Ovary (tissue), 3 donors: ENCODE measurements at regions not wholly inside any gene's neighbourhood (a gene's known extent, or its start where the extent isn't known, plus 50 kb on each side); places are given as distances from the start of the nearest gene placed in this dataset.

Experiments
- EP300 ChIP-seq: sonication (generic); formaldehyde crosslinking; IDR thresholded peaks from one replicate; pipeline ENCODE4 v1.6.1; 2017; ENCODE audit warnings: antibody characterized with exemption
- POLR2A ChIP-seq: fragments of 450-650 bp; IDR thresholded peaks from one replicate; pipeline ENCODE4 v1.6.1; 2017; ENCODE audit warnings: antibody characterized with exemption, mild to moderate bottlenecking, moderate library complexity
- TF ChIP-seq, protein P1 (sequence below), 3 donors: fragments of 450-650 bp in 2 of 3; fragments of 200-600 bp in 1 of 3; IDR thresholded peaks; one replicate each; pipeline versions ENCODE4 v1.5.1 to v1.8.0; 2016 to 2022; ENCODE audit warnings: antibody characterized with exemption in 3 of 3, mild to moderate bottlenecking in 1 of 3
- donor health status: DM: no; HTN: no; CAD: no.

- TF ChIP-seq, protein P1, sequence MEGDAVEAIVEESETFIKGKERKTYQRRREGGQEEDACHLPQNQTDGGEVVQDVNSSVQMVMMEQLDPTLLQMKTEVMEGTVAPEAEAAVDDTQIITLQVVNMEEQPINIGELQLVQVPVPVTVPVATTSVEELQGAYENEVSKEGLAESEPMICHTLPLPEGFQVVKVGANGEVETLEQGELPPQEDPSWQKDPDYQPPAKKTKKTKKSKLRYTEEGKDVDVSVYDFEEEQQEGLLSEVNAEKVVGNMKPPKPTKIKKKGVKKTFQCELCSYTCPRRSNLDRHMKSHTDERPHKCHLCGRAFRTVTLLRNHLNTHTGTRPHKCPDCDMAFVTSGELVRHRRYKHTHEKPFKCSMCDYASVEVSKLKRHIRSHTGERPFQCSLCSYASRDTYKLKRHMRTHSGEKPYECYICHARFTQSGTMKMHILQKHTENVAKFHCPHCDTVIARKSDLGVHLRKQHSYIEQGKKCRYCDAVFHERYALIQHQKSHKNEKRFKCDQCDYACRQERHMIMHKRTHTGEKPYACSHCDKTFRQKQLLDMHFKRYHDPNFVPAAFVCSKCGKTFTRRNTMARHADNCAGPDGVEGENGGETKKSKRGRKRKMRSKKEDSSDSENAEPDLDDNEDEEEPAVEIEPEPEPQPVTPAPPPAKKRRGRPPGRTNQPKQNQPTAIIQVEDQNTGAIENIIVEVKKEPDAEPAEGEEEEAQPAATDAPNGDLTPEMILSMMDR (IDR thresholded peaks at IDR 0.05) = no peak
- TF ChIP-seq POLR2A (no peak), EP300 (no peak)
Observed at GRCh38 chr4:107187091-107187490, 151.0 kb upstream of the DKK2 start.
